ENCODE measurements at regions not wholly inside any gene's neighbourhood (a gene's known extent, or its start where the extent isn't known, plus 50 kb on each side); places are given as distances from the start of the nearest gene placed in this dataset.

GRCh38 chr2:898319-898718 is 52.3 kb upstream of the SNTG2 start:
- DNase-seq = no peak

- DNase-seq = no peak
Observed at GRCh38 chr2:897091-897490, 53.6 kb upstream of the SNTG2 start.

- no peak for DNase-seq
Observed at GRCh38 chr2:893311-893710, 57.3 kb upstream of the SNTG2 start.

- DNase-seq = no peak
Observed at GRCh38 chr2:892892-893291, 57.8 kb upstream of the SNTG2 start.

GRCh38 chr2:892401-892800 is 58.2 kb upstream of the SNTG2 start:
- DNase-seq = no peak

- no peak for DNase-seq
Observed at GRCh38 chr2:891734-892133, 58.9 kb upstream of the SNTG2 start.

GRCh38 chr2:890791-891190 is 59.9 kb upstream of the SNTG2 start:
- no peak for DNase-seq

GRCh38 chr2:890214-890613 is 60.4 kb upstream of the SNTG2 start:
- no peak for DNase-seq

- DNase-seq = no peak
Observed at GRCh38 chr2:888906-889566, 61.6 kb upstream of the SNTG2 start.

- DNase-seq = no peak
Observed at GRCh38 chr2:888211-888801, 62.3 kb upstream of the SNTG2 start.

GRCh38 chr2:887639-888038 is 63.0 kb upstream of the SNTG2 start:
- DNase-seq = no peak

- DNase-seq = no peak
Observed at GRCh38 chr2:886072-887022, 64.3 kb upstream of the SNTG2 start.

- DNase-seq = no peak
Observed at GRCh38 chr2:885230-886071, 65.2 kb upstream of the SNTG2 start.

GRCh38 chr2:883803-884748 is 66.6 kb upstream of the SNTG2 start:
- no peak for DNase-seq

GRCh38 chr2:883260-883802 is 67.3 kb upstream of the SNTG2 start:
- DNase-seq = no peak

- DNase-seq = no peak
Observed at GRCh38 chr2:881204-881918, 69.3 kb upstream of the SNTG2 start.

- no peak for DNase-seq
Observed at GRCh38 chr2:880201-880970, 70.3 kb upstream of the SNTG2 start.

- DNase-seq = no peak
Observed at GRCh38 chr2:879540-879939, 71.1 kb upstream of the SNTG2 start.

- no peak for DNase-seq
Observed at GRCh38 chr2:878245-878930, 72.3 kb upstream of the SNTG2 start.

Measured in activated effector memory CD4-positive, alpha-beta T cell treated with Interleukin-2 at 50 U/mL for 16 hours (primary cell).